SK-N-SH (cell line): ENCODE measurements at regions not wholly inside any gene's neighbourhood (a gene's known extent, or its start where the extent isn't known, plus 50 kb on each side); places are given as distances from the start of the nearest gene placed in this dataset.

Experiments
- CTCF ChIA-PET: fragments of 300-600, 350-600 bp; formaldehyde crosslinking; extraction: SDS; loops from one replicate; lab custom pipeline; 2021; lab: Yijun Ruan, JAX
- POLR2A ChIA-PET: fragments of 350-600 bp; sonication (Branson Sonifier 250); formaldehyde crosslinking; extraction: SDS; loops from one replicate; lab custom pipeline; 2020; ENCODE audit warnings: antibody characterized with exemption, inconsistent platforms; lab: Yijun Ruan, JAX
- DNase-seq: peaks from one replicate; pipeline ENCODE4 v3.0.0; 2012
- H2AFZ ChIP-seq: fragments of 200-600 bp; sonication (generic); 2 replicates; pipeline ENCODE4 v1.8.1; 2016; ENCODE audit warnings: antibody characterized with exemption, mild to moderate bottlenecking, low read depth
- H3F3A ChIP-seq: fragments of 200-600 bp; sonication (generic); replicated peaks from 2 replicates; pipeline ENCODE3; 2016; ENCODE audit warnings: antibody characterized with exemption, mild to moderate bottlenecking; ENCODE audit not compliant: insufficient read depth
- H3K27ac ChIP-seq, 2 experiments: fragments of 200-500 bp in 1 of 2; fragments of 200-600 bp in 1 of 2; sonication (Bioruptor generic) in 1 of 2; sonication (generic), shearing (Covaris generic) in 1 of 2; 2 replicates each; pipeline versions ENCODE4 v1.5.1 to v1.6.1; 2014 to 2016; ENCODE audit warnings: low read depth in 2 of 2, inconsistent platforms in 1 of 2, low read length in 1 of 2, mild to moderate bottlenecking in 1 of 2, mixed read lengths in 1 of 2
- H3K27me3 ChIP-seq: fragments of 200-600 bp; sonication (generic), shearing (Covaris generic); 2 replicates; pipeline ENCODE4 v1.6.1; 2016; ENCODE audit warnings: mixed run types; ENCODE audit not compliant: insufficient read depth
- H3K36me3 ChIP-seq, 2 experiments: fragments of 200-500 bp in 1 of 2; fragments of 200-600 bp in 1 of 2; sonication (Bioruptor generic) in 1 of 2; sonication (generic) in 1 of 2; replicated peaks in 1 of 2; 2 replicates each; pipeline versions ENCODE3 to v1.5.1; 2014 to 2016; ENCODE audit warnings: low read length in 1 of 2, mild to moderate bottlenecking in 1 of 2; ENCODE audit not compliant: insufficient read depth in 2 of 2, control insufficient read depth in 1 of 2
- H3K4me1 ChIP-seq, 2 experiments: fragments of 200-500 bp in 1 of 2; fragments of 200-600 bp in 1 of 2; sonication (Bioruptor generic) in 1 of 2; sonication (generic), shearing (Covaris generic) in 1 of 2; 2 replicates each; pipeline versions ENCODE4 v1.5.1 to v1.6.1; 2014 to 2016; ENCODE audit warnings: low read depth in 1 of 2, low read length in 1 of 2, mixed run types in 1 of 2; ENCODE audit not compliant: insufficient read depth in 2 of 2, control insufficient read depth in 1 of 2
- H3K4me2 ChIP-seq: fragments of 200-600 bp; sonication (generic), shearing (Covaris generic); 2 replicates; pipeline ENCODE4 v1.6.1; 2017; ENCODE audit warnings: mixed run types
- H3K4me3 ChIP-seq, 2 experiments: fragments of 200-500 bp in 1 of 2; fragments of 200-600 bp in 1 of 2; sonication (Bioruptor generic) in 1 of 2; sonication (generic), shearing (Covaris generic) in 1 of 2; 2 replicates each; pipeline versions ENCODE4 v1.5.1 to v1.8.1; 2014 to 2016; ENCODE audit warnings: low read depth in 2 of 2, inconsistent platforms in 1 of 2, low read length in 1 of 2, mild to moderate bottlenecking in 1 of 2, mixed read lengths in 1 of 2, moderate library complexity in 1 of 2
- H3K79me2 ChIP-seq: fragments of 200-600 bp; sonication (generic); 2 replicates; pipeline ENCODE4 v1.8.1; 2017; ENCODE audit warnings: mild to moderate bottlenecking; ENCODE audit not compliant: insufficient read depth
- H3K9ac ChIP-seq: fragments of 200-600 bp; sonication (generic); 2 replicates; pipeline ENCODE4 v1.6.1; 2017; ENCODE audit warnings: mixed run types
- H3K9me2 ChIP-seq: fragments of 200-600 bp; sonication (generic); 2 replicates; pipeline ENCODE4 v1.6.1; 2017; ENCODE audit warnings: mixed run types
- H3K9me3 ChIP-seq: fragments of 200-600 bp; sonication (generic); 2 replicates; pipeline ENCODE4 v1.6.1; 2017; ENCODE audit warnings: mixed run types, mild to moderate bottlenecking, moderate library complexity
- H4K20me1 ChIP-seq: fragments of 200-600 bp; sonication (generic); 2 replicates; pipeline ENCODE4 v1.6.1; 2017; ENCODE audit warnings: mild to moderate bottlenecking, mixed run types; ENCODE audit not compliant: insufficient read depth
- CHD2 ChIP-seq: fragments of 150-350 bp; IDR thresholded peaks from 2 replicates; pipeline ENCODE4 v1.6.1; 2018; ENCODE audit warnings: low read length; ENCODE audit not compliant: partially characterized antibody
- ELF1 ChIP-seq: IDR thresholded peaks from 2 replicates; pipeline ENCODE4 v1.4.0; 2012
- EZH2phosphoT487 ChIP-seq: fragments of 200-600 bp; sonication (generic); IDR thresholded peaks from 2 replicates; pipeline ENCODE4 v1.6.1; 2017; ENCODE audit warnings: low read depth, mixed run types, mild to moderate bottlenecking, antibody characterized with exemption, moderate library complexity, borderline replicate concordance
- FOSL2 ChIP-seq: IDR thresholded peaks from 2 replicates; pipeline ENCODE4 v1.4.0; 2012; ENCODE audit warnings: low read depth, mild to moderate bottlenecking, moderate library complexity, borderline replicate concordance
- FOXM1 ChIP-seq: IDR thresholded peaks from 2 replicates; pipeline ENCODE4 v1.4.0; 2012; ENCODE audit warnings: low read depth, mild to moderate bottlenecking
- JUND ChIP-seq: IDR thresholded peaks from 2 replicates; pipeline ENCODE4 v1.4.0; 2012
- MEF2A ChIP-seq: IDR thresholded peaks from 2 replicates; pipeline ENCODE4 v1.4.0; 2012; ENCODE audit warnings: low read depth, borderline replicate concordance
- MXI1 ChIP-seq: IDR thresholded peaks from 2 replicates; pipeline ENCODE4 v1.6.1; 2012; ENCODE audit warnings: mild to moderate bottlenecking, low read depth, low read length, improper control_type of control experiment
- NFIC ChIP-seq: IDR thresholded peaks from 2 replicates; pipeline ENCODE4 v1.4.0; 2012; ENCODE audit warnings: borderline replicate concordance
- NRF1 ChIP-seq: IDR thresholded peaks from 2 replicates; pipeline ENCODE4 v1.6.1; 2012; ENCODE audit warnings: low read depth, mild to moderate bottlenecking, low read length
- PBX3 ChIP-seq: IDR thresholded peaks from 2 replicates; pipeline ENCODE4; 2012
- POLR2AphosphoS5 ChIP-seq: IDR thresholded peaks from 2 replicates; pipeline ENCODE4 v1.6.1; 2012; ENCODE audit warnings: low read depth, low read length
- RAD21 ChIP-seq: IDR thresholded peaks from 2 replicates; pipeline ENCODE4 v1.6.1; 2012; ENCODE audit warnings: mild to moderate bottlenecking, low read length
- RCOR1 ChIP-seq: fragments of 150-350 bp; IDR thresholded peaks from 2 replicates; pipeline ENCODE4 v1.6.1; 2017; ENCODE audit warnings: antibody characterized with exemption, low read length
- REST ChIP-seq: IDR thresholded peaks from 2 replicates; pipeline ENCODE4 v1.6.1; 2012; ENCODE audit warnings: mild to moderate bottlenecking, low read depth, low read length, moderate library complexity
- TCF12 ChIP-seq: IDR thresholded peaks from 2 replicates; pipeline ENCODE4 v1.4.0; 2012
- TEAD4 ChIP-seq: IDR thresholded peaks from 2 replicates; pipeline ENCODE4 v1.4.0; 2012; ENCODE audit warnings: mild to moderate bottlenecking, borderline replicate concordance; ENCODE audit not compliant: insufficient read depth
- YY1 ChIP-seq: IDR thresholded peaks from 2 replicates; pipeline ENCODE4 v1.4.0; 2012; ENCODE audit warnings: low read depth, mild to moderate bottlenecking
- WGBS: methylation state at CpG from one replicate; pipeline ENCODE4 v1.1.6; 2017; ENCODE audit warnings: low lambda C conversion rate; 5-methylcytosine and 5-hydroxymethylcytosine counted together
- TF ChIP-seq, protein P1 (sequence below): fragments of 200-600 bp; sonication (generic); IDR thresholded peaks from 2 replicates; pipeline ENCODE4 v1.6.1; 2017; ENCODE audit warnings: antibody characterized with exemption, mild to moderate bottlenecking, moderate library complexity
- TF ChIP-seq, protein P2 (sequence below): fragments of 150-350 bp; IDR thresholded peaks from 2 replicates; pipeline ENCODE4 v1.6.1; 2017; ENCODE audit warnings: antibody characterized with exemption, low read length, low read depth, borderline replicate concordance

DNA sequence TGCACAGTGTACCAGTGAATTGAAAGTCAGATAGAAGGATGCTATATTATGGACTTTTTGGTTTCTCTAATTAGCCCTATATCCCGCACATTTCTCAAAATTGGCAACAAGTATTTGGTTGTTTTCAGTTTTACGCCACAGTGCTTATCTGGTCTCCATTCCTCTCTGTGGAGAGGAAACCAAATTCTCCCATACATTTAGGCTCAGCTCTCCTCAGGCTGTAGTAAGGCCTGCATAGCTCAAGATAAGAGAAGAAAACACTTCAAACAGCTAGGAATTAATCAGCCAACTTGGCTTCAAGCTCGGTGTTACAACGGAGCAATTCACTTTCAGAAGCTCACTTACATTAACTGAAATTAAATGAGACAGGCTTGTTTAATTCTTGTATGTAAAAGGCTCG, 263.2 kb downstream of the PDHA2 start:
- WGBS = 69% methylated on average over 5 of the region's 5 CpGs
- DNase-seq = no peak

GRCh38 chr4:96108146-96108545, 268.3 kb downstream of the PDHA2 start:
- Histone ChIP-seq H2AFZ (no peak overlapping the region), H4K20me1 (no peaks in the 10 kb centered on the region), H3K9me3 (no peaks in the 10 kb centered on the region), H3K79me2 (no peaks in the 10 kb centered on the region), H3K4me1 (no peaks in the 10 kb centered on the region), H3K27ac (no peak overlapping the region), H3K27me3 (no peaks in the 10 kb centered on the region), H3K36me3 (no peaks in the 10 kb centered on the region), H3K4me3 (no peak overlapping the region), H3K9me2 (no peaks in the 10 kb centered on the region), H3F3A (no peaks in the 10 kb centered on the region), H3K9ac (no peak overlapping the region), H3K4me2 (no peak overlapping the region)
- ChIA-PET CTCF (no interaction called here), POLR2A (no interaction called here)
- no peak for DNase-seq
- 52% methylated on average over 1 of the region's 1 CpG for WGBS
- TF ChIP-seq PBX3 (no peak), FOSL2 (no peak), TCF12 (no peak), NRF1 (no peak), YY1 (no peak), MEF2A (no peak), JUND (no peak), CHD2 (no peak), TEAD4 (no peak), FOXM1 (no peak), EZH2phosphoT487 (no peak)
- TF ChIP-seq, protein P1, sequence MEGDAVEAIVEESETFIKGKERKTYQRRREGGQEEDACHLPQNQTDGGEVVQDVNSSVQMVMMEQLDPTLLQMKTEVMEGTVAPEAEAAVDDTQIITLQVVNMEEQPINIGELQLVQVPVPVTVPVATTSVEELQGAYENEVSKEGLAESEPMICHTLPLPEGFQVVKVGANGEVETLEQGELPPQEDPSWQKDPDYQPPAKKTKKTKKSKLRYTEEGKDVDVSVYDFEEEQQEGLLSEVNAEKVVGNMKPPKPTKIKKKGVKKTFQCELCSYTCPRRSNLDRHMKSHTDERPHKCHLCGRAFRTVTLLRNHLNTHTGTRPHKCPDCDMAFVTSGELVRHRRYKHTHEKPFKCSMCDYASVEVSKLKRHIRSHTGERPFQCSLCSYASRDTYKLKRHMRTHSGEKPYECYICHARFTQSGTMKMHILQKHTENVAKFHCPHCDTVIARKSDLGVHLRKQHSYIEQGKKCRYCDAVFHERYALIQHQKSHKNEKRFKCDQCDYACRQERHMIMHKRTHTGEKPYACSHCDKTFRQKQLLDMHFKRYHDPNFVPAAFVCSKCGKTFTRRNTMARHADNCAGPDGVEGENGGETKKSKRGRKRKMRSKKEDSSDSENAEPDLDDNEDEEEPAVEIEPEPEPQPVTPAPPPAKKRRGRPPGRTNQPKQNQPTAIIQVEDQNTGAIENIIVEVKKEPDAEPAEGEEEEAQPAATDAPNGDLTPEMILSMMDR = no peak

More for the DNA sequence above, 263.2 kb downstream of the PDHA2 start:
- no peaks in the 10 kb centered on the region for H3K9me3 ChIP-seq
- no peak overlapping the region for H2AFZ ChIP-seq
- no peaks in the 10 kb centered on the region for H3K36me3 ChIP-seq
- TF ChIP-seq REST (no peak), RAD21 (no peak), FOXM1 (no peak), FOSL2 (no peak), RCOR1 (no peak), NFIC (no peak), CHD2 (no peak), POLR2AphosphoS5 (no peak), ELF1 (no peak), YY1 (no peak), MXI1 (no peak), TEAD4 (no peak)
- TF ChIP-seq, protein P2, sequence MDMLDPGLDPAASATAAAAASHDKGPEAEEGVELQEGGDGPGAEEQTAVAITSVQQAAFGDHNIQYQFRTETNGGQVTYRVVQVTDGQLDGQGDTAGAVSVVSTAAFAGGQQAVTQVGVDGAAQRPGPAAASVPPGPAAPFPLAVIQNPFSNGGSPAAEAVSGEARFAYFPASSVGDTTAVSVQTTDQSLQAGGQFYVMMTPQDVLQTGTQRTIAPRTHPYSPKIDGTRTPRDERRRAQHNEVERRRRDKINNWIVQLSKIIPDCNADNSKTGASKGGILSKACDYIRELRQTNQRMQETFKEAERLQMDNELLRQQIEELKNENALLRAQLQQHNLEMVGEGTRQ = no peak
- no peaks in the 10 kb centered on the region for H3K79me2 ChIP-seq
- H3K27me3 ChIP-seq = no peaks in the 10 kb centered on the region
- H3K4me2 ChIP-seq = no peak overlapping the region
- H3F3A ChIP-seq = no peaks in the 10 kb centered on the region
- no peak overlapping the region for H3K4me3 ChIP-seq
- H3K27ac ChIP-seq = no peak overlapping the region
- POLR2A ChIA-PET = no interaction called here
- no peaks in the 10 kb centered on the region for H4K20me1 ChIP-seq
- H3K9ac ChIP-seq = no peak overlapping the region
- CTCF ChIA-PET = no interaction called here
- H3K9me2 ChIP-seq = no peaks in the 10 kb centered on the region
- no peaks in the 10 kb centered on the region for H3K4me1 ChIP-seq
